GM18498 (cell line): ENCODE measurements at regions not wholly inside any gene's neighbourhood (a gene's known extent, or its start where the extent isn't known, plus 50 kb on each side); places are given as distances from the start of the nearest gene placed in this dataset.

Experiments used
- ATAC-seq: cut with Tn5 transposase; IDR thresholded peaks from one replicate; pipeline ENCODE4 v1.9.1; 2021; ENCODE audit warnings: mild to moderate bottlenecking, moderate library complexity; ENCODE audit not compliant: unreplicated experiment

GRCh38 chr20:40457404-40457803 lies 231.6 kb downstream of the MAFB start:
- no peak for ATAC-seq

- no peak for ATAC-seq
Observed at GRCh38 chr20:40452758-40453157, 236.3 kb downstream of the MAFB start.

- no peak for ATAC-seq
Observed at GRCh38 chr20:40451552-40451951, 237.5 kb downstream of the MAFB start.

- no peak for ATAC-seq
Observed at GRCh38 chr20:40449974-40450616, 238.9 kb downstream of the MAFB start.

- ATAC-seq: no peak
Observed at GRCh38 chr20:40449144-40449690, 239.8 kb downstream of the MAFB start.

- ATAC-seq: no peak
Observed at GRCh38 chr20:40446888-40447287, 242.1 kb downstream of the MAFB start.

GRCh38 chr20:40444516-40444915 lies 244.5 kb downstream of the MAFB start:
- ATAC-seq: no peak

GRCh38 chr20:40443753-40444152 lies 245.3 kb downstream of the MAFB start:
- ATAC-seq: no peak

- ATAC-seq: no peak
Observed at GRCh38 chr20:40442181-40442963, 246.7 kb downstream of the MAFB start.

GRCh38 chr20:40441771-40442170 lies 247.3 kb downstream of the MAFB start:
- ATAC-seq: no peak

GRCh38 chr20:40438161-40438830 lies 250.7 kb downstream of the MAFB start:
- no peak for ATAC-seq

GRCh38 chr20:40436011-40436410 lies 253.0 kb downstream of the MAFB start:
- no peak for ATAC-seq

GRCh38 chr20:40435146-40435895 lies 253.7 kb downstream of the MAFB start:
- no peak for ATAC-seq

GRCh38 chr20:40434122-40434521 lies 254.9 kb downstream of the MAFB start:
- no peak for ATAC-seq

GRCh38 chr20:40433341-40433861 lies 255.6 kb downstream of the MAFB start:
- no peak for ATAC-seq

GRCh38 chr20:40431611-40432010 lies 257.4 kb downstream of the MAFB start:
- ATAC-seq: no peak

GRCh38 chr20:40431112-40431511 lies 257.9 kb downstream of the MAFB start:
- ATAC-seq: no peak

GRCh38 chr20:40427026-40427425 lies 262.0 kb downstream of the MAFB start:
- no peak for ATAC-seq

GRCh38 chr20:40424695-40425094 lies 264.3 kb downstream of the MAFB start:
- ATAC-seq: no peak

GRCh38 chr20:40422656-40423055 lies 266.4 kb downstream of the MAFB start:
- ATAC-seq: no peak

GRCh38 chr20:40416274-40416673 lies 272.8 kb downstream of the MAFB start:
- no peak for ATAC-seq
